IMR-90 (cell line): ENCODE measurements at regions not wholly inside any gene's neighbourhood (a gene's known extent, or its start where the extent isn't known, plus 50 kb on each side); places are given as distances from the start of the nearest gene placed in this dataset.

Experiments
- ATAC-seq: fragments of 200-7000 bp; cut with Tn5 transposase; 2 replicates; pipeline ENCODE4 v1.9.1; 2020; ENCODE audit warnings: low read depth, mild to moderate bottlenecking, moderate library complexity
- BruUV-seq: library from RNA; stranded (reverse); fragments of 400-500 nt; replicated peaks from 2 replicates; lab custom pipeline; 2021; lab: Mats Ljungman, UMichigan
- CTCF ChIA-PET: fragments of 300-600 bp; formaldehyde crosslinking; extraction: SDS; loops from one replicate; lab custom pipeline; 2021; ENCODE audit warnings: antibody characterized with exemption; lab: Yijun Ruan, JAX
- POLR2A ChIA-PET: fragments of 300-600 bp; sonication (Branson Sonifier 250); formaldehyde crosslinking; loops from one replicate; lab custom pipeline; 2022; ENCODE audit warnings: antibody characterized with exemption; ENCODE audit not compliant: unreplicated experiment; lab: Charles Lee
- DNase-seq: peaks from one replicate; pipeline ENCODE4 v3.0.0; 2013
- H2AFZ ChIP-seq: replicated peaks from 2 replicates; pipeline ENCODE3; 2013; ENCODE audit warnings: low read length, mild to moderate bottlenecking; ENCODE audit not compliant: poor library complexity
- H2AK5ac ChIP-seq: 2 replicates; pipeline ENCODE4 v1.6.1; 2013; ENCODE audit warnings: low read depth, low read length, inconsistent platforms
- H2AK9ac ChIP-seq: replicated peaks from 2 replicates; pipeline ENCODE3; 2013; ENCODE audit warnings: mild to moderate bottlenecking, low read depth, low read length, moderate library complexity; ENCODE audit not compliant: poor library complexity
- H2BK120ac ChIP-seq: 2 replicates; pipeline ENCODE4 v1.6.1; 2013; ENCODE audit warnings: low read depth, low read length, inconsistent platforms
- H2BK15ac ChIP-seq: 3 replicates; pipeline ENCODE4 v1.6.1; 2013; ENCODE audit warnings: low read depth, low read length, inconsistent platforms
- H2BK20ac ChIP-seq: 2 replicates; pipeline ENCODE4 v1.6.1; 2013; ENCODE audit warnings: low read depth, mild to moderate bottlenecking, inconsistent platforms, low read length, moderate library complexity
- H2BK5ac ChIP-seq: 2 replicates; pipeline ENCODE4 v1.6.1; 2013; ENCODE audit warnings: mild to moderate bottlenecking, low read depth, low read length, inconsistent platforms; ENCODE audit not compliant: poor library complexity, severe bottlenecking
- H3K14ac ChIP-seq: replicated peaks from 2 replicates; pipeline ENCODE4 v1.6.1; 2013; ENCODE audit warnings: low read depth, low read length, inconsistent platforms
- H3K18ac ChIP-seq: 2 replicates; pipeline ENCODE4 v1.6.1; 2013; ENCODE audit warnings: low read depth, low read length, control low read depth
- H3K23ac ChIP-seq: 2 replicates; pipeline ENCODE4 v1.6.1; 2013; ENCODE audit warnings: low read depth, low read length, inconsistent platforms
- H3K27ac ChIP-seq: 2 replicates; pipeline ENCODE4 v1.5.1; 2013; ENCODE audit warnings: mild to moderate bottlenecking, control low read depth, low read length; ENCODE audit not compliant: insufficient read depth
- H3K27me3 ChIP-seq: 2 replicates; pipeline ENCODE4 v1.6.1; 2013; ENCODE audit warnings: low read length; ENCODE audit not compliant: control insufficient read depth, insufficient read depth
- H3K36me3 ChIP-seq: 2 replicates; pipeline ENCODE4 v1.6.1; 2013; ENCODE audit warnings: low read length, mixed read lengths; ENCODE audit not compliant: control insufficient read depth, insufficient read depth
- H3K4ac ChIP-seq: 2 replicates; pipeline ENCODE4 v1.6.1; 2013; ENCODE audit warnings: low read depth, low read length, inconsistent platforms
- H3K4me1 ChIP-seq: 2 replicates; pipeline ENCODE4 v1.6.1; 2013; ENCODE audit warnings: low read length, mixed read lengths; ENCODE audit not compliant: control insufficient read depth, insufficient read depth
- H3K4me2 ChIP-seq: 2 replicates; pipeline ENCODE4 v1.6.1; 2013; ENCODE audit warnings: low read depth, mild to moderate bottlenecking, control low read depth, low read length, moderate library complexity
- H3K4me3 ChIP-seq: 2 replicates; pipeline ENCODE4 v1.5.1; 2013; ENCODE audit warnings: low read depth, mild to moderate bottlenecking, control low read depth, low read length, moderate library complexity; ENCODE audit not compliant: insufficient read depth
- H3K56ac ChIP-seq: 2 replicates; pipeline ENCODE4 v1.6.1; 2013; ENCODE audit warnings: low read length, inconsistent platforms; ENCODE audit not compliant: insufficient read depth; ENCODE audit errors: extremely low read depth
- H3K79me1 ChIP-seq, 2 experiments: 2 replicates each; pipeline ENCODE4 v1.6.1; 2013; ENCODE audit warnings: low read length in 2 of 2, inconsistent platforms in 1 of 2, low read depth in 1 of 2
- H3K9ac ChIP-seq: 2 replicates; pipeline ENCODE4 v1.6.1; 2013; ENCODE audit warnings: low read depth, low read length, control low read depth
- H3K9me1 ChIP-seq: 2 replicates; pipeline ENCODE4 v1.6.1; 2013; ENCODE audit warnings: low read length, inconsistent platforms; ENCODE audit not compliant: insufficient read depth
- H3K9me3 ChIP-seq: 2 replicates; pipeline ENCODE4 v1.6.1; 2013; ENCODE audit warnings: low read length; ENCODE audit not compliant: control insufficient read depth, insufficient read depth
- H4K20me1 ChIP-seq: 2 replicates; pipeline ENCODE4 v1.6.1; 2013; ENCODE audit warnings: low read length, inconsistent platforms; ENCODE audit not compliant: insufficient read depth
- H4K5ac ChIP-seq: 2 replicates; pipeline ENCODE4 v1.6.1; 2013; ENCODE audit warnings: mild to moderate bottlenecking, low read depth, low read length, control low read depth
- H4K8ac ChIP-seq, 2 experiments: 2 replicates each; pipeline ENCODE4 v1.6.1; 2013; ENCODE audit warnings: low read depth in 2 of 2, low read length in 2 of 2, control low read depth in 1 of 2, inconsistent platforms in 1 of 2
- H4K91ac ChIP-seq: 2 replicates; pipeline ENCODE4 v1.6.1; 2013; ENCODE audit warnings: low read depth, low read length, inconsistent platforms; ENCODE audit not compliant: insufficient read depth
- CEBPB ChIP-seq: IDR thresholded peaks from 2 replicates; pipeline ENCODE4 v1.6.1; 2012; ENCODE audit warnings: low read depth, low read length, improper control_type of control experiment
- MAFK ChIP-seq: IDR thresholded peaks from 2 replicates; pipeline ENCODE4 v1.6.1; 2012; ENCODE audit warnings: low read depth, low read length, improper control_type of control experiment
- SMC3 ChIP-seq: fragments of 150-350 bp; IDR thresholded peaks from 2 replicates; pipeline ENCODE4 v1.6.1; 2016; ENCODE audit warnings: low read depth, mild to moderate bottlenecking, antibody characterized with exemption, low read length, moderate library complexity
- USF2 ChIP-seq: fragments of 150-350 bp; IDR thresholded peaks from 2 replicates; pipeline ENCODE4 v1.6.1; 2017; ENCODE audit warnings: mild to moderate bottlenecking, antibody characterized with exemption, low read length, low read depth
- dilution Hi-C: fragments of 300-500 bp; cut with HindIII; formaldehyde crosslinking; loops from one replicate; pipeline ENCODE4 v1.14.3; 2018; ENCODE audit warnings: low sequenced_read_pairs; ENCODE audit not compliant: unreplicated experiment
- in situ Hi-C: fragments of 300-500 bp; cut with MboI; formaldehyde crosslinking; loops from 3 replicates; pipeline ENCODE4 v1.14.3; 2019; ENCODE audit warnings: low sequenced_read_pairs, inconsistent platforms, mixed read lengths
- intact Hi-C: fragments of 100-400 bp; cut with micrococcal nuclease; formaldehyde crosslinking; loops from 2 replicates; pipeline ENCODE4 v1.10.0; 2022

GRCh38 chr3:104763007-104763406 is 603.7 kb upstream of the ALCAM start:
- intact Hi-C loops, result loop anchor here (10.0 kb wide), 1 partner anchor 602 kb away; the partner anchor contains the start of gene ALCAM
- Histone ChIP-seq H2BK15ac (no peak overlapping the region), H2AK9ac (no peak overlapping the region), H2BK5ac (no peak overlapping the region), H3K4me2 (peak overlapping the region; percentile 67; the same call in 1 of the 2 replicates), H3K27me3 (no peaks in the 10 kb centered on the region), H3K56ac (no peak overlapping the region), H3K14ac (no peak overlapping the region), H3K4me3 (no peak overlapping the region), H3K4ac (no peak overlapping the region), H3K9me3 (no peaks in the 10 kb centered on the region), H2AFZ (no peak overlapping the region), H4K8ac (no peak overlapping the region), H3K27ac (no peak overlapping the region), H2BK20ac (no peak overlapping the region), H2AK5ac (no peak overlapping the region), H4K5ac (no peak overlapping the region), H4K91ac (no peak overlapping the region), H3K9me1 (no peaks in the 10 kb centered on the region; the same call in 1 of the 2 replicates), H3K4me1 (peaks cover 2% of the 10 kb centered on the region), H3K23ac (no peak overlapping the region), H3K18ac (no peak overlapping the region; the same call in 1 of the 2 replicates), H3K79me1 (no peaks in the 10 kb centered on the region; a peak in 1 of 4 replicates), H3K9ac (no peak overlapping the region), H2BK120ac (no peak overlapping the region; the same call in 1 of the 2 replicates), H4K20me1 (no peaks in the 10 kb centered on the region), H3K36me3 (no peaks in the 10 kb centered on the region)
- no TSS peak for BruUV-seq
- ChIA-PET CTCF (interaction anchor here (0.7 kb wide), 1 partner anchor 518 kb away, joined by 5 read pairs; no protein-coding TSS in a partner anchor), POLR2A (no interaction called here)
- TF ChIP-seq SMC3, result no peak
- TF ChIP-seq CEBPB, result no peak
- TF ChIP-seq USF2, result no peak
- no peak for TF ChIP-seq MAFK
- ATAC-seq, result no peak
- peak; percentile 44 for DNase-seq
- in situ Hi-C loops, result no loop called here
- dilution Hi-C loops, result no loop called here
